GM23248 (cell line): ENCODE measurements at regions not wholly inside any gene's neighbourhood (a gene's known extent, or its start where the extent isn't known, plus 50 kb on each side); places are given as distances from the start of the nearest gene placed in this dataset.

ENCODE experiments used
- DNase-seq: peaks from one replicate; pipeline ENCODE4 v3.0.0-alpha.2; 2015
- H2AFZ ChIP-seq: fragments of 200-600 bp; sonication (generic); 2 replicates; pipeline ENCODE4 v1.6.1; 2016; ENCODE audit warnings: antibody characterized with exemption
- H3F3A ChIP-seq: fragments of 200-600 bp; sonication (generic); 2 replicates; pipeline ENCODE4 v1.6.1; 2016; ENCODE audit warnings: mild to moderate bottlenecking, antibody characterized with exemption, mixed run types; ENCODE audit not compliant: insufficient read depth
- H3K27ac ChIP-seq: fragments of 200-600 bp; sonication (generic); 2 replicates; pipeline ENCODE4 v1.5.1; 2016; ENCODE audit warnings: mild to moderate bottlenecking
- H3K27me3 ChIP-seq: fragments of 200-600 bp; sonication (generic); replicated peaks from 2 replicates; pipeline ENCODE4 v1.6.1; 2016; ENCODE audit warnings: mild to moderate bottlenecking; ENCODE audit not compliant: insufficient read depth
- H3K36me3 ChIP-seq: fragments of 200-600 bp; sonication (generic); 2 replicates; pipeline ENCODE4 v1.6.1; 2016; ENCODE audit warnings: low read depth, mild to moderate bottlenecking
- H3K4me1 ChIP-seq: fragments of 200-600 bp; sonication (generic); 2 replicates; pipeline ENCODE4 v1.6.1; 2016; ENCODE audit warnings: mild to moderate bottlenecking; ENCODE audit not compliant: insufficient read depth
- H3K4me2 ChIP-seq: fragments of 200-600 bp; sonication (generic); one replicate; pipeline ENCODE4 v1.6.1; 2016; ENCODE audit warnings: mild to moderate bottlenecking; ENCODE audit not compliant: unreplicated experiment
- H3K4me3 ChIP-seq: fragments of 200-600 bp; sonication (generic); 2 replicates; pipeline ENCODE4 v1.5.1; 2016; ENCODE audit warnings: mild to moderate bottlenecking
- H3K79me2 ChIP-seq: fragments of 200-600 bp; sonication (generic); 2 replicates; pipeline ENCODE4 v1.6.1; 2016; ENCODE audit warnings: mild to moderate bottlenecking; ENCODE audit not compliant: insufficient read depth
- H3K9ac ChIP-seq: fragments of 200-600 bp; sonication (generic); 2 replicates; pipeline ENCODE4 v1.6.1; 2016; ENCODE audit warnings: mild to moderate bottlenecking
- H3K9me2 ChIP-seq: fragments of 200-600 bp; sonication (generic); 2 replicates; pipeline ENCODE4 v1.6.1; 2016; ENCODE audit warnings: mixed run types, mild to moderate bottlenecking, moderate library complexity; ENCODE audit not compliant: insufficient read depth
- H3K9me3 ChIP-seq: fragments of 200-600 bp; sonication (generic); one replicate; pipeline ENCODE4 v1.6.1; 2017; ENCODE audit warnings: low read depth
- H4K20me1 ChIP-seq: fragments of 200-600 bp; sonication (generic); 2 replicates; pipeline ENCODE4 v1.6.0; 2016; ENCODE audit not compliant: insufficient read depth
- EZH2 ChIP-seq: fragments of 200-600 bp; sonication (generic); IDR thresholded peaks from 2 replicates; pipeline ENCODE4 v1.6.1; 2018; ENCODE audit warnings: antibody characterized with exemption, mild to moderate bottlenecking; ENCODE audit not compliant: insufficient read depth, poor library complexity, severe bottlenecking
- EZH2phosphoT487 ChIP-seq: fragments of 200-600 bp; sonication (generic); IDR thresholded peaks from 2 replicates; pipeline ENCODE4 v1.6.1; 2018; ENCODE audit warnings: antibody characterized with exemption, moderate library complexity, mild to moderate bottlenecking, low read depth; ENCODE audit not compliant: insufficient read depth
- WGBS, 2 experiments: methylation state at CpG; one replicate each; pipeline ENCODE4 v1.1.6; 2015 to 2017; ENCODE audit warnings: low lambda C conversion rate in 2 of 2, low coverage in 1 of 2; ENCODE audit errors: missing lambda C conversion rate in 2 of 2; 5-methylcytosine and 5-hydroxymethylcytosine counted together
- in situ Hi-C: fragments of 300-500 bp; cut with MboI; formaldehyde crosslinking; loops from 2 replicates; pipeline ENCODE4 v1.15.0; 2020

DNA sequence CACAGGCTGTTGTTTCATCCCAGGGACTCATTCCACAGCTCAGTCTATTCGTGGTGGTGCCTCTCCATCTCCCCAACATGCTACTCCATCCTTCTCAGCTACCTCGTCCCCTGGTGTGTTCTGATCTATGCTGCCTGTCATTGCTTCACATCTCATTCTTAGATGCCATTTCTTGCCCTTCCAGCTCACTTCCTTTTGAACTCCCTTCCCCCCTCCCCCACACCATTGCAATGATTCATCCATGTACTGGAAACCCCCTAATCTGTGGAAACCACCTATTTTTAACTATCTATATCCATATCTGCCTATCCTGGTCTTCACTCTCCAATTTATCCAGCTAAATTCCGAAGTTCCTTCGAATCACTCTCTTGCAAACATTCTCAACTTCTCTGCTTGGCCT, 65.7 kb upstream of the PARD3B start:
- H3K4me2 ChIP-seq, result no peak overlapping the region
- no peak overlapping the region for H2AFZ ChIP-seq
- in situ Hi-C loops, result no loop called here

GRCh38 chr2:204480676-204481075, 64.6 kb upstream of the PARD3B start:
- Histone ChIP-seq H3K9ac (no peak overlapping the region), H3F3A (no peaks in the 10 kb centered on the region), H3K27ac (no peak overlapping the region), H3K9me2 (no peaks in the 10 kb centered on the region), H3K4me1 (no peaks in the 10 kb centered on the region; the same call in 1 of the 2 replicates), H4K20me1 (no peaks in the 10 kb centered on the region), H3K4me2 (no peak overlapping the region), H3K36me3 (no peaks in the 10 kb centered on the region), H3K4me3 (no peak overlapping the region), H3K27me3 (no peaks in the 10 kb centered on the region), H3K79me2 (no peaks in the 10 kb centered on the region), H2AFZ (no peak overlapping the region), H3K9me3 (no peaks in the 10 kb centered on the region)
- no peak for TF ChIP-seq EZH2
- no peak for TF ChIP-seq EZH2phosphoT487
- no peak for DNase-seq
- in situ Hi-C loops, result no loop called here

More for the DNA sequence above, 65.7 kb upstream of the PARD3B start:
- Histone ChIP-seq H3F3A (no peaks in the 10 kb centered on the region), H3K4me3 (no peak overlapping the region), H3K9me2 (no peaks in the 10 kb centered on the region), H3K9ac (no peak overlapping the region), H3K9me3 (no peaks in the 10 kb centered on the region), H4K20me1 (no peaks in the 10 kb centered on the region), H3K27me3 (no peaks in the 10 kb centered on the region), H3K79me2 (no peaks in the 10 kb centered on the region), H3K36me3 (no peaks in the 10 kb centered on the region), H3K4me1 (no peaks in the 10 kb centered on the region; the same call in 1 of the 2 replicates), H3K27ac (no peak overlapping the region)
- WGBS, 2 experiments, result 67 to 76% methylated on average over 4 of the region's 4 CpGs
- DNase-seq, result peak; percentile 25
- no peak for TF ChIP-seq EZH2
- no peak for TF ChIP-seq EZH2phosphoT487

- H3K4me3 ChIP-seq, result no peak overlapping the region
- peaks cover 23% of the 10 kb centered on the region; the same call in 1 of the 2 replicates for H3F3A ChIP-seq
- H3K9ac ChIP-seq, result no peak overlapping the region
- no peak overlapping the region for H2AFZ ChIP-seq
- TF ChIP-seq EZH2 (no peak), EZH2phosphoT487 (no peak)
- no peaks in the 10 kb centered on the region for H3K27me3 ChIP-seq
- H3K79me2 ChIP-seq, result no peaks in the 10 kb centered on the region
- WGBS, 2 experiments, result 77 to 83% methylated on average over 4 of the region's 4 CpGs
- in situ Hi-C loops, result no loop called here
- H3K4me1 ChIP-seq, result peaks cover 22% of the 10 kb centered on the region
- H3K9me3 ChIP-seq, result no peaks in the 10 kb centered on the region
- no peak overlapping the region for H3K27ac ChIP-seq
- H3K4me2 ChIP-seq, result no peak overlapping the region
- H4K20me1 ChIP-seq, result no peaks in the 10 kb centered on the region
- H3K36me3 ChIP-seq, result no peaks in the 10 kb centered on the region
- no peak for DNase-seq
- no peaks in the 10 kb centered on the region for H3K9me2 ChIP-seq
These were observed 61.6 kb upstream of the PARD3B start for GRCh38 chr2:204483608-204484081.

DNA sequence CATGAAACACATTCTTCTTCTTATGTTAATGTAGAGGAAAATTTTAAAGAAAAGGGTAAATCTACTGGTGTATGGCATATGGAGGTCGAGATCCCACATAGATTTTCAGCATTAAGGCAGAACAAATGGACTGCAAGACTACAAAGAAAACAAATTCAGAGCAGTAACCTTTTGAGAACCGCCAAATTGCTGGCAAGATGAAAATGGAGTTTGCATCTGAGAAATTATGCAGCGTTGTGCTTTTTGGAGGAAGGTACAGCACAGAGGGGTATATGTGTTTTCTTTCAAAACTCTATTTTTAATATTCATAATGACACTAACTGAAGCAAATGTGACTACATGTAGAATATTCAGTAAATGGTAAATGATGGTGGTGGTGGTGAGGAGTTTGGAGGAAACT, 59.0 kb upstream of the PARD3B start:
- Histone ChIP-seq H3K79me2 (no peaks in the 10 kb centered on the region), H4K20me1 (no peaks in the 10 kb centered on the region), H3K27ac (peak overlapping the region; percentile 63), H3K4me1 (peaks cover 25% of the 10 kb centered on the region), H3K4me2 (peak overlapping the region; percentile 78), H3K9ac (peak overlapping the region; percentile 51), H3F3A (peaks cover 23% of the 10 kb centered on the region; the same call in 1 of the 2 replicates), H3K27me3 (no peaks in the 10 kb centered on the region), H3K36me3 (no peaks in the 10 kb centered on the region), H2AFZ (peak overlapping the region; percentile 74), H3K4me3 (0 out of 2 replicates have a peak overlapping the region, but pooled peaks have one; percentile 12), H3K9me2 (no peaks in the 10 kb centered on the region), H3K9me3 (no peaks in the 10 kb centered on the region)
- no peak for DNase-seq
- WGBS, 2 experiments, result 58 to 67% methylated on average over 3 of the region's 3 CpGs
- in situ Hi-C loops, result no loop called here
- TF ChIP-seq EZH2phosphoT487, result no peak
- TF ChIP-seq EZH2, result no peak

- Histone ChIP-seq H3F3A (peaks cover 23% of the 10 kb centered on the region; the same call in 1 of the 2 replicates), H3K4me3 (0 out of 2 replicates have a peak overlapping the region, but pooled peaks have one; percentile 12), H3K9me3 (no peaks in the 10 kb centered on the region), H3K9ac (peak overlapping the region; percentile 51), H3K79me2 (no peaks in the 10 kb centered on the region), H3K36me3 (no peaks in the 10 kb centered on the region), H4K20me1 (no peaks in the 10 kb centered on the region), H3K4me2 (peak overlapping the region; percentile 78), H2AFZ (peak overlapping the region; percentile 74), H3K27ac (peak overlapping the region; percentile 63), H3K27me3 (no peaks in the 10 kb centered on the region), H3K9me2 (no peaks in the 10 kb centered on the region), H3K4me1 (peaks cover 28% of the 10 kb centered on the region)
- 4 to 5% methylated on average over 2 of the region's 2 CpGs for WGBS, 2 experiments
- TF ChIP-seq EZH2phosphoT487 (no peak), EZH2 (no peak)
- peak; percentile 81 for DNase-seq
- in situ Hi-C loops, result no loop called here
These were observed 58.5 kb upstream of the PARD3B start for GRCh38 chr2:204486805-204487204.
